HG03175 (cell line): ENCODE measurements at regions not wholly inside any gene's neighbourhood (a gene's known extent, or its start where the extent isn't known, plus 50 kb on each side); places are given as distances from the start of the nearest gene placed in this dataset.
"Not testable (repeated sequence)": the region's sequence is repeated elsewhere in the genome, so short reads cannot be mapped to it uniquely, and the experiment has no call there.

ENCODE experiments used
- ATAC-seq: cut with Tn5 transposase; IDR thresholded peaks from one replicate; pipeline ENCODE4 v1.9.1; 2021; ENCODE audit warnings: mild to moderate bottlenecking, moderate library complexity; ENCODE audit not compliant: unreplicated experiment

DNA sequence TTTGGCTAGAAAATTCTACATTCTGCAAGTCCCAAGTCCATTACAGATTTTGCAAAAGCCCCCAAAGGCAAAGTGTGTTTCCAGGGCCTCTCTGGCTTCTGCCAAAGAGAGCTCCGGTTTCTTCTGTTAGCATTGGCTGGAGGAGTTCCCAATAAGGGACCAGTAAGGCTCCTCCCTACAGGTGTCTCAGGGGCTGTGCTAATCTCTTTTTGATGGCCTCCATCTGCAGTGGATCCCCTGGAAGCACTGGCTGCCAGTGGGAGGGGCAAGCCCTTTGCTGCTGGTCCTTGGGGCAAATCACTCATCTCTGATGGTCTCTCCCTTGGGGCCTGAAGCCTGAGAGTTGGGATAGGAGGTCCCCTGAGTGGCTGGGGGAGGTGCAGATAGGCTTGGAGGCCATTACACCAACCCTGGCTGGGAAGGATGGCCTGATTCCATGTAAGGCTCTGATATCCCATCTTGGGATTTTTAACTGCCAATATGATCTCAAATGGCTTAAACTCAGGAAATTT, 89.1 kb upstream of the USP24 start:
- ATAC-seq: no peak

DNA sequence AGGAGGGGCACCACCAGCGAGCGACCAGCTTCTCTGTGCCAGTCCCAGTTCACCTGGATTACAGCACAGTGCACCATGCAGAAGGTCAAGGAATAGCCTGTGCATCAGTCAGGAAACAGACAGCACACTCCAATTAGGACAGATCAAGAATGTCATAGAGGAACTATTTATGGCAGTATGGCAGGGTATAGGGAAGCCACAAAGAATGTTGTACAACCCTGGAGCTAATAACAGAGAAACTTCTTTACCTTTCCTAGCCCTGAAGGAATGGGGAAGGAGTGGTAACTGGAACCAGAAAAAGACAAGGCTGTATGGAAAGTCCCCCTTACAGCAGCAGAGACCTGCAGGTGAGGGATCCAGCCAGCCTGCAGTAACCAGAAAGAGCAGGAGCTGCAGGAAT, 87.8 kb upstream of the USP24 start:
- no peak for ATAC-seq

DNA sequence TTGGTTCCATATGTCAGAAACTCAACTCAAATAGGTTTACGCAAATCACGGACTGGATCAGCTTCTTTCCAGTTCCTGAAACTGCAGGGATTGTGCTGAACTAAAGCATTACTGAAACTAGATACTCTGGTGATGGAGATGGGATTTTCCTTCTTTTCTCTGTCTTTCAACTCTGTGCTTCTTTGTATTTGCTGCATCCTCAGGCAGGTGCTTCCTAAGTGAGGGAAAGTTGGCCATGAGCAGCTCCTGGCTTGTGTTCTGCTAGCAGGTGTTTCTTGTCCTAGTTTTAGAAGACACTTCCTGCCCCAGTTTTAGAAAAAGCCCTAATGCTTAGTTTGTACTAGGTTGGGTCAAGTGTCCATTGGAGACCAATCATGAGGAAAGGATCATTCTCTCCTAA, 86.7 kb upstream of the USP24 start:
- no peak for ATAC-seq

DNA sequence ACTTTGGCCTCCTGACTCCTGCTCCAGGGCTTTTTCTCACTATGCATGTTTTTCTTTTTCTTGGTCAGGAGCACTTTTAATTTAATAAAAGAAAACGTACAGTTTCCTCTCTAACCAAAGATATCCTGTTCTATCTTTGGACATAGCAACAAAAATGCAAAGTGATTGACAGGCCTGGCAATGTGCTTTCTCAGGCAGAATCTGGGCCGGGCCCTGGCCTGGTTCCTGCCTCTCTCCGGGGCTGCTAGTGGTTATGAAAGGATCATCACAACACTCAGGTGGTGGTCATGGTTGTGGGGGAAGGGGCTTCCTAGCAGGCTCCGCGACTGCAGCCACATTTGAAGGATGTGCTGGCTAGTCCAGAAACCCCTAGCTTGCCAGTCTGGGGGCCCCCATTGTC, 85.8 kb upstream of the USP24 start:
- no peak for ATAC-seq

DNA sequence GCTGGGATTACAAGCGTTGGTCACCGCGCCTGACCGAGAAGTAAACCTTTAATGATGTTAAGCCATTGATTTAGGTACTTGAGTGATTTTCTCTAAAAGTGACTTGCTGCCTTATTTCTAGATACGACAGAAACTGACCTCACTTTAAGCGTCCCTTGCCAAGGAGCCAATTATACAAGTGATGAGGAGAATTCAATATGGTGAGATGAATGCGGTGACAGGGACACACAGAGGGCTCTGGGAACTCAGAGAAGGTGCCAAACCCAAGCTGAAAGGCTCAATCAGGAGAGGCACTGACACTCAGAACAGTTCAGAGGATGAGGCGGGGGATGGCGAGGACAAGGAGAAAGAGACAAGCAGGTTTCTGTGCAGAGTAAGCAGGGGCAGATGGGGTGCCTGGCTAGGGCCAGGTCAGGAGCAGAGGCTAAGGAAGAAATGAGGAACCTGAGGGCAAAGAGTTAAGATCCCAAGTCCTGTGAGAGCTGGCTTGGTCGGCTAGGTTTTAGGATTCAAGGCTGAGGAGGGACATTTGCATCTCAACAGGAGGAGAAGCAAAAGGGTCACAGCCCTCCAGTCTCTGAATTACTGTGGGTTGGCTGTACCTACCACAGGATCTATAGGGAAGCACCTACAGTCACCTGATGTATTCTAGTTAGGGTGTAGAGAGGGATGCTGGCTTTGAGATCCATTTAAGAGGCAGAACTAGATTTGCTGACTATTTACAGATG, 83.2 kb upstream of the USP24 start:
- no peak for ATAC-seq

DNA sequence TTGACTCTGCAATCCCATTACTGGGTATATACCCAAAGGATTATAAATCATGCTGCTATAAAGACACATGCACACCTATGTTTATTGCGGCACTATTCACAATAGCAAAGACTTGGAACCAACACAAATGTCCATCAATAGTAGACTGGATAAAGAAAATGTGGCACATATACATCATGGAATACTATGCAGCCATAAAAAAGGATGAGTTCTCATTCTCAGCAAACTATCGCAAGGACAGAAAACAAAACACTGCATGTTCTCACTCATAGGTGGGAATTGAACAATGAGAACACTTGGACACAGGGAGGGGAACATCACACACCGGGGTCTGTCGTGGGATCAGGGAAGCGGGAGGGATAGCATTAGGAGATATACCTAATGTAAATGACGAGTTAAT, 81.1 kb upstream of the USP24 start:
- not testable (repeated sequence) for ATAC-seq

DNA sequence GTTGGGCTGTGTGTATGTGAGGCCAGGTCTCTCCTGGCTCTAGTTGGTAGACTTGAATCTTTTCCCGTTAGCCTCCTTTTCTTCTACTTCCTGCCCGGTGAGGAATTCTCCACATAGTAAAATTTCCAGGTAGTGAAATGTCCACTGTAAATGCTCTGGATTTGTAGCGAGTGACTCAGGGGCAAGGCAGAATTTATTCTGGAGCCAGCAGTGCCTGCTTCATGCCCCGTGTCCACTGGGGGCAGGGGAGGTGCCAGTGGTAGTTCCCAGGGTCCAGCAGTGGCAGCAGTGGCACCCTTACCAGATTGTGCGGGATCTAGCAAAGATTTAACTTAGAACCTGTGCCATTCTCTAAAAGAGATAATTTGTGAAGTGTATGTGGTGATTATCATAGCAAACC, 74.5 kb upstream of the USP24 start:
- no peak for ATAC-seq

DNA sequence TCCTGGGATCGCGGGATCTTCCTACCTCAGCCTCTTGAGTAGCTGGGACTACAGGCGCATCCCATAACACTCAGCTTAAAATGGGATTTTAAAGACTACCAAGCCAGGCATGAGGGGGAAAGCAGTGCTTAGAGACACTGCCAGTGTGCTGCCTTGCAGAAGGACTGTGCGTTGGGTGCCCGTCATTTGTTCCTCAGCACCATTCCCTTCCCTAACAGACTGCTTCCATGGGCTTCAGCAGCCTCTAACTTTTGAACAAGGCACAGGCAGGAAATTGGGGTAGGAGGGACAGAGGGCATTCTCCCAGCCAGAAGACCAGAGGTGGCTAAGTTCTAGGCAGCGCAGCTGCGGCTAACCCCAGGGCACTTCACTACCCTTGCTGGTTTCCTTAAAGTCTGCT, 73.9 kb upstream of the USP24 start:
- no peak for ATAC-seq

DNA sequence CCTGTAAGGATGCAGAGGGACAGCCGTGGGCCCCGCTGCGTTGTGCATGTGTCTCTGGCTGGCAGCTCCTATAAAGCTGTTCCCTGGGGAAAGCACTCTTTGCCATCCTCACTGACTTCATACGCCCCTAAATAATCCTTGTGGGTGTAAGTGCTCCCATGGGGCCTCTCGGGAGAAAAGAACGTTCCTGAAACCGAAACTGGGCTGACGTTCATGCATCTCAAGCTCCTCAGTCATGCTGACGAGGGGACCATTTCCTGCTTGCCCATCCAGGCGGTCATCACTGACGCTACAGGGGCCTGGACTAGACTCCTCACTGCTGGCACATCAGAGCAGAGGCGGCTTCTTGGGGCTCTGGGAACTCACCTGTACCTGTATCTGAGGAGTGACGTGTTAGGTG, 73.1 kb upstream of the USP24 start:
- peak; percentile 91 for ATAC-seq

DNA sequence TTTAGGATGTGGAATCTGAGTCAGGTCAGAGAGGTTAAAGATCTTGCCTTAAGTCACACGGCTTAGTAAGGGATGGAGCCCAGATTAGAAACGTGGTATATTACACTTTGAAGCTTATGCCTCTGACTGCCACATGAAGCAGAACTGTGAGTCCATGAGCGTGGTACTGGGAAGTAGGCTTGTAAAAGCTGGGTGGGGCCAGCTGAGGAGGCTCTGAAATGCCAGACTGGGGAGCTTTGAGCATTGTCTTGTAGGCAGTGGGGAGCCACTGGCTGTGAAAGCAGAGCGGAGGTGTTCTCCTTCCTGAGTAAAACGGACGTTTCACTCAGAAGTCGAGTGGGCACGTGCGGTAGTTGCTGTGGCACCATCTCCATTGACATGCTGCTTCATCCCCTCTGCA, 72.6 kb upstream of the USP24 start:
- peak; percentile 34 for ATAC-seq

DNA sequence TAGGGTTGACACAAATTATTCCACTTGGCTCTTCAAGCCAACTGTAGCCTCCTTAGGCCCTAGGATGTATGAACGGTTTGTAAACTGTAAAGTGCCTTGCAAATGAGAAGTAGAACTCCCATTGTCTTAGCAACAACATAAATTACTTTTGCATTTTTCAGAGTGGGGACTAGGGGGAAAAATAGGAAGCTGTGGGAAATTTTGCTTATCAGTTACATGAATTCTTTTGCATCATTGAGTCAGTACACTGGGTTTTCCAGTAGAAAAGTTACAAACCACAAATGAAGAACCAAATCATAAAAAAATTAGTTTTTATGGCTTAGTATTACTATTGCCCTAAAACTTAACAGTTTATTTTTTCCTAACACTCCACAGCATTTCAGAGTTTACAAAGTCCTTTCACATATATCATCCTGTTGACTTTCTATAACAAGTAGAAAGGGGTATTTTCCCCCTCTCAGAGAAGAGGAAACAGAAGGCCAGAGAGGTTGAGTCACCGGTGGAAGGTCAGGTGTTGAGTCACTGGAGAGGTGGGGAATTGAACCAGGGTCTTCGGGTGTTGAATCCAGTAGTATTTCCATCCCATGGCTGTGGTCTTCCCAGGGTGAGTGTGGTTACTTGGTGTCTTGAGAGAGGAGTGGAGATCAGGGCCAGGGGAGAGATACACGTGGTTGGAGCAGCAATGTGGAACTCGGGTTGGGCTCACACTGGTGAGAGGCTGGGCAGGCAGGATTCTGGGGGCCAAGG, 71.9 kb upstream of the USP24 start:
- ATAC-seq: no peak

DNA sequence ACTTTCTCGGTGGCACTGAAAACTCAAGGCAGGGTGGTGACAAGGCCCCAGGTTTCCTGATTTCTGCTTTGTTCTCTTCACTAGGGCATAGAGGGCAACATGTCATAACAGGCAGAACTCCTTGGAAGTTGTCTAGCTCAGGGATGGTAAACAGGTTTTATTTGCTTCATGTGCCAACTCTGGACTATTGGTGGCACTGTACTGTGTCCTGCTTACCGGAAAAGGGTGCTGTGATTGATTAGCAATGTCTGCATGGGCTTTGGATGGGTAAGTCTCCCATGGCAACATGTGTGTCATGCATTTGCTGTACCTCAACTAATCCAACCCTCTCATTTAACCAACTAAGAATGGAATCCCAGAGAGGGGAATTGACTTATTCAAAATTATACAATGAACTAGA, 70.7 kb upstream of the USP24 start:
- ATAC-seq: no peak

DNA sequence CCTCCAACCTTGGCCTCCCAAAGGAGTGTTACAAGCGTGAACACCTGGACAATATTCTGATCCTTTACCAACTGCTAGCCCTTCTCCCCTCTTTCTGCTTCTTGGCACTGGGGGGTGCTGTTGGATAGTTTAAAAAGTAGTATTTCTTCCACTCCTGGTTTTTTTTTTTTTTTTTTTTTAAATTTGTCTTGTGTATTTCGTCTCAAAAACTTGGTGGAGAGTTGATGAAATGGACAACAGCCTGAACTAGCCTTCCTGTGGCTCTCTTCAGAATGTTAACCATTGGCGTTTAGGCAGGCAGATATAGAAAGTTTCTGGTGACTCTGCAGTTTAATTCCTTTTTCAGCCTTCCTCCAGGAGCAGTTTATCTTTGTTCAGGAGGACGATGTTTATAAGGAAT, 69.7 kb upstream of the USP24 start:
- no peak for ATAC-seq

DNA sequence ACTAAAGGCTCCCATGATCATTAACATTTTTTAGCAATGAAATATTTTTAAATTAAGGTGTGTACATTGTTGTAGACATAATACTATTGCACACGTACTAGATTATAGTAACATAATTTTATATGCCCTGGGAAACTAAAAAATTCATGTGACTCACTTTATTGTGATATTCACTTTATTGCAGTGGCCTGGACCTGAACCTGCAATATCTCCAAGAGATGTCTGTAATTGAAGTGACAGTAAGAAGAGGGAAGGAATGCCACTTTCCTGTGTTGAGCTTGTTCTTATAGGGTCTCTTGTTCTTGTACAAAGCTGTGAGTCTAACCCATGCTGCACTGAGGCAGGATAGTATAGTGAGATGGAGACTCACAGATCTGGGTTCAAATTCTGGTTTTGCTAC, 66.9 kb upstream of the USP24 start:
- ATAC-seq: no peak

DNA sequence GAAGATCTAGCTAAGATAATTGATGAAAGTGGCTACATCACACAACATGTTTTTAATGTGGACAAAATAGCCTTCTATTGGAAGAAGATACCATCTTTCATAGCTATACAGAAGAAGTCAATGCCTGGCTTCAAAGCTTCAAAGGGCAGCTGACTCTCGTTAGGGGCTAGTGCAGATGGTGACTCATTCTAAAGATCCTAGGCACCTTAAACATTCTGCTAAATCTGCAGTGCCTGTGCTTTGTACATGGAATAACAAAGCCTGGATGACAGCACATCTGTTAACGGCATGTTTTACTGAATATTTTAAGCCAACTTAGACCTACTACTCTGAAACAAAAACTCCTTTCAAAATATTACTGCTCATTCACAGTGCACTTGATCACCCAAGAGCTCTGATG, 65.6 kb upstream of the USP24 start:
- no peak for ATAC-seq

DNA sequence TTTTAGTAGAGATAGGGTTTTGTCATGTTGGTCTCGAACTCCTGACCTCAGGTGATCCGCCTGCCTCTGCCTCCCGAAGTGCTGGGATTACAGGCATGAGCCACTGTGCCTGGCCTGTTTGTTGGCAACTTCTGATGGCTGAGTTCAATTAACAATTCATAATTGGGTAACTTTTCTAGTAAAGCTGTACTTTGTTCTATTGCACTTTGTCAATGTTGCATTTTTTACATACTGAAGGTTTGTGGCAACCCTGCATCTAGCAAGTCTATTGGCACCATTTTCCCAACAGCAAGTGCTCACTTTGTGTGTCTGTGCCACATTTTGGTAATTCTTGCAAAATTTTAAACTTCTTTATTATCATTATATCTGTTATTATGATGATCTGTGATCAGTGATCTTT, 64.5 kb upstream of the USP24 start:
- ATAC-seq: no peak

DNA sequence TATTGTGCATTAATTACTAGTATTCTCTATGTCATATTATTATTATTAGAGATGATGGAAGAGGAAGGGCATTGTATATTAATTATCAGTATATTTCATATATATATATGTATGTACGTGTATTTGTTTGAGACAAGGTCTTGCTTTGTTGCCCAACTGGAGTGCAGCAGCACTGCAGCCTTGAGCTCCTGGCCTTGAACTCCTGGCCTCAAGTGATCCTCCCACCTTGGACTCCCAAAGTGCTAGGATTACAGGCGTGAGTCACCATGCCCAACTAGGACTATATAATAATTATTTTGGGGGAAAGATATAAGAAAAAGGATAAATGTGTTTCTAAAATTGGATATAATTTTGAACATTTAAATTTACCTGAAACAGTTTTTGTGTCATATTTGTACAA, 63.2 kb upstream of the USP24 start:
- no peak for ATAC-seq

DNA sequence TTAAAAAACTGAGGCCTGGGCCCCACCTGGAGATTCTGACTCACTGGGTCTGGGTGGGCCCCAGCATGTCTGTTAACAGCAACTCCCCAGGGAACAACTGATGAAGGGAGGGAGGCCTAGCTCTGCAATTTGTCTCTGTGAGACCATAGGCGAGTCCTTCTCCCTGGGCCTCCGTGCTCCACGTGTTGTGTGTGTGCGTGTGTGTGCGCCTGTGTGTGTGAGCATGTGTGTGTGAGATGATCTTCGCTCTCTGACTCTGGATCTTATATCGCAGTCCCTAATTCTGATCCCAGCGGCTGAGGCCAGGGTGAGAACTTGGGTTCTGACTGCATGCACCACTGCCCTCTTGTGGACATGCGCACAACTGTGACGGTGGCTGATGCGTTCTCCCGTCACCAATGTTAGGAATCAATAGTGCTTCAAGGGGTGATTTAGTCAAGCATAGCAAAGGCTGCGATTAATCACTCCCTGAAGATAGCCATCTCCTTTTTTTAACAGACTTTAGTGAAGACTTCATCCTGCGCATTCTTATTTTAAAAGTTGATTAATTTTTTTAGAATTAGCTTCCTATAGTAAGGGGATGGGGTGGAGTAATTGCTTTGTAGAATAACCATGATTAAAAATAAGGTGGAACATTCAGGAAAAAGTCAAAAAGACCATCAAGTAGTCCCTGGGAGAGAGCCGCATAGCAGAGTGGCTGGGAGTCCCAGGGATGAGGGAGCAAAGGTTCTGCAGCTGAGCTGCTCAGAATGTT, 62.4 kb upstream of the USP24 start:
- peak; percentile 86 for ATAC-seq

DNA sequence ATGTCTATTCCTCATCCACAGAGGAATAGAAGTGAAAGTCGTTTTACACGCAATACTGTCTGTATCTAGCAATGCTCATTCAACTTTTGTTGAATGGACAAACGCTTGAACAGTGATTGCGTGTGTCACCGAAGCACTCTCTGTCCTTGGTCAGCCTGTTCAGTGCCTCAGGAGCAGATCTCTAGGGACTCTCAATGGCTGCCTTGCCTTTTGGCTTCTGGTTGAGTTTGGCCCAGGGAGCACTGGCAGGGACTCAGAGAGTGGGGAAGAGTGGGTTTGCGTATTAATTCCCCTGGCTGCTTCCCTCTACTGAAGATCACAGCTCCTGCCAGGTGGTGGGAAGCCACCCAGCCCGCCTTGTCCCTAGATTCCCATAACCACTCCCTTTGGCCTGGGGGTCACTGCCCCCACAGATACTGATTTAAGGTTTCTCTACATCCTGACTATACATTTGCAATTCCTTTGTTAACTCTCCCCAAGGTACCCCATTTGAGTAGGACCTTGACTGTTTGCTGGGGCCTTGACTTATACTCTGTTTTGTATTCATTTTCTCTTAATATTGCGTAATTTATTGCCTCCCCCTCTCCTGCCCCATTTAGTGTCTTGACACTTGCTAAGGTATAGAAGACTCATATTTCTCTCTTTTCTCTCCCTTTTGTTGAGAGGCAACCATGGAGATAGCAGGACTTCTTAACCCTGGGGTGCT, 61.7 kb upstream of the USP24 start:
- no peak for ATAC-seq

DNA sequence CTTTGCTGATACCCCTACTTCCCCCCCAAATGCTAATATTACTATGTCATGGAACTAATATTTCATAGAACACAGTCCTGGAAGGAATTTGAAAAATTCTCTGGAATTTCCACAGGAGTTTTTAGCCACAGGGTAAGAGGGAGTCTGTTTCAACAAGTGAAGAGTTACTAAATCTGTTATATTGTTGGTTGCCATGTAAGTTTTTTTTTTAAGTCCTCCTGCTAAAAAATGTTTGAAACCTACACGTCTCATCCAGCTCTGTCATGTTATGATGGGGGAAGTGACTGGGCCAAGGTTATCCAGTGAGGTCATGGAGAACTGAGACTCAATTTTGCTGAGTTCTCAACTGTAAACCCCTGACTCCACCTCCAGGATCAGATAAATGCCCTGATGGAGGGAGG, 60.8 kb upstream of the USP24 start:
- no peak for ATAC-seq

DNA sequence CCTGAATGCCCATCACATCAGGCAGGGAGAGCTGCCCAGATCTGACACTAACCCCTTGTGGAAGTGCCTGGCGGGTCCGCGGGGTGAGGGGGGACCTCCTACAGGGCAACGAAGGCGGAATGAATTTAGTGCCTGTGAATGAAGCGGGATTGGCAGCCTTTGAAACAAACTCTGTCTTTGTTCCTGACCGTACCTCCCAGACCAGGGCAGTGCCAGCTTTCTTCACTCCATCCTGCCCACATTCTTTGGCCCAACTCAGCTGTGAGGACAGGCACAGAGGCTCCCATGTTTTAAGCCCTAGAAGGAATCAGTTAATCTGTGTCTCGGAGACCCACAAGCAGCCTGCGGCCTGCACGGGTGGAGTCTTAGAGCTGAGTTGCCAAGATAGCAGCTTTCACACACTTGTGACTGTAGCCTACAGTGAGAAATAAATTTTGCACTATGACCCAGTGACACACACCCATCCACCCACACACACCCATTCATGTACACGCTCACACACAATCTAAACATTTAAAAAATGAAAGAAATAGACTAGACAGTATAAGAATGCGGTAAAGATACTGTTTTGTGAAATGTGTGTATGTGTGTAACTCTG, 60.1 kb upstream of the USP24 start:
- no peak for ATAC-seq
